A549 (cell line): ENCODE measurements at regions not wholly inside any gene's neighbourhood (a gene's known extent, or its start where the extent isn't known, plus 50 kb on each side); places are given as distances from the start of the nearest gene placed in this dataset.

ENCODE experiments used
- BHLHE40 ChIP-seq: IDR thresholded peaks from 2 replicates; pipeline ENCODE4 v1.6.1; 2012; ENCODE audit warnings: low read depth, low read length, inconsistent platforms
- CEBPB ChIP-seq, 2 experiments: fragments of >200 bp in 1 of 2; sonication (Bioruptor Twin) in 1 of 2; formaldehyde crosslinking in 1 of 2; IDR thresholded peaks; 2 replicates each; pipeline ENCODE4 v1.6.1; 2012 to 2016
- CTCF ChIP-seq: fragments of >200 bp; sonication (Bioruptor Twin); formaldehyde crosslinking; IDR thresholded peaks from 3 replicates; pipeline ENCODE4 v1.5.1; 2016
- FOXS1 ChIP-seq: fragments of 250-450 bp; sonication (Bioruptor Pico); IDR thresholded peaks from 2 replicates; pipeline ENCODE4 v1.5.0; 2020; ENCODE audit warnings: mild to moderate bottlenecking, moderate library complexity
- HES2 ChIP-seq: fragments of >200 bp; sonication (Bioruptor Twin); formaldehyde crosslinking; IDR thresholded peaks from 2 replicates; pipeline ENCODE4 v1.6.1; 2016
- HOXA7 ChIP-seq: fragments of 250-450 bp; sonication (Bioruptor Pico); IDR thresholded peaks from 2 replicates; pipeline ENCODE4 v1.5.0; 2020; ENCODE audit warnings: mild to moderate bottlenecking, moderate library complexity
- KDM1A ChIP-seq: fragments of 200-600 bp; sonication (generic); IDR thresholded peaks from 2 replicates; pipeline ENCODE4 v1.6.1; 2016; ENCODE audit warnings: low read depth, mild to moderate bottlenecking
- MAFK ChIP-seq: fragments of 450-650 bp; IDR thresholded peaks from 2 replicates; pipeline ENCODE4 v1.6.1; 2014; ENCODE audit not compliant: partially characterized antibody
- MAX ChIP-seq: IDR thresholded peaks from 2 replicates; pipeline ENCODE4 v1.6.1; 2012
- MYC ChIP-seq: IDR thresholded peaks from 2 replicates; pipeline ENCODE4 v1.6.1; 2012; ENCODE audit warnings: mild to moderate bottlenecking, inconsistent platforms, low read length, improper control_type of control experiment, borderline replicate concordance
- NFE2L2 ChIP-seq: fragments of 150-350 bp; conservative IDR thresholded peaks from 2 replicates; pipeline ENCODE4 v1.6.1; 2014; ENCODE audit warnings: low read length
- POLR2A ChIP-seq: IDR thresholded peaks from 2 replicates; pipeline ENCODE4 v1.6.1; 2012; ENCODE audit warnings: mild to moderate bottlenecking, low read length
- POLR2AphosphoS2 ChIP-seq: conservative IDR thresholded peaks from 2 replicates; pipeline ENCODE4 v1.6.1; 2012; ENCODE audit warnings: low read length, improper control_type of control experiment, inconsistent platforms
- RNF2 ChIP-seq: fragments of 200-600 bp; sonication (generic); IDR thresholded peaks from 2 replicates; pipeline ENCODE4 v1.6.1; 2016; ENCODE audit warnings: low read depth, mild to moderate bottlenecking, antibody characterized with exemption, moderate library complexity, borderline replicate concordance

- TF ChIP-seq MAFK (no peak), NFE2L2 (no peak), CTCF (no peak), MYC (no peak), KDM1A (no peak), POLR2AphosphoS2 (no peak), HES2 (no peak), POLR2A (no peak), RNF2 (no peak), HOXA7 (CRISPR knock-in tag) (no peak), FOXS1 (CRISPR knock-in tag) (no peak), BHLHE40 (no peak), MAX (no peak), CEBPB (IDR thresholded peaks at IDR 0.05) (no peak)
Observed at GRCh38 chr1:105000793-105001192, 1251.1 kb downstream of the AMY1C start.
